GM12874 (cell line): ENCODE measurements at regions not wholly inside any gene's neighbourhood (a gene's known extent, or its start where the extent isn't known, plus 50 kb on each side); places are given as distances from the start of the nearest gene placed in this dataset.

Experiments
- TF ChIP-seq, protein P1 (sequence below): IDR thresholded peaks from 2 replicates; pipeline ENCODE4 v1.5.1; 2011; ENCODE audit warnings: low read depth, mild to moderate bottlenecking, control low read depth, low read length, moderate library complexity; ENCODE audit not compliant: insufficient read depth

DNA sequence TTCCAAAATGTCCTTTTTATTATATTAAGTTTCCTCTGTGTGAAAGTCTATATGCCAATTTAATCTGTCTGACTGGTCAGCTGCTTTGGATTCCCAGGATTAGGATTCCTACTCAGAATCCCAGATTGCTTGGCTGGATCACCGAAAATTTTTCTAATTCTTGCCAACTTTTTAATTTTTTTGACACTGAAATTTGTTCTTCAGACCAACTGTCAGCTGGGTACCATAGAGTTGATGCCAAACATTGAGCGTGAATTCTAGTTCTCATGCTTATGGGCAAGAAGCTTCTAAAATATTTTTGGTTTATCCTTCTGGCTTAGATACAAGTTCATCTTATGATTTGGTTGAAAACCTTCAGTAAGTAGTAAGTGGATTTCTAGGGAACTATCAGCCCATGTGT, 1611.4 kb upstream of the FLRT2 start:
- TF ChIP-seq, protein P1, sequence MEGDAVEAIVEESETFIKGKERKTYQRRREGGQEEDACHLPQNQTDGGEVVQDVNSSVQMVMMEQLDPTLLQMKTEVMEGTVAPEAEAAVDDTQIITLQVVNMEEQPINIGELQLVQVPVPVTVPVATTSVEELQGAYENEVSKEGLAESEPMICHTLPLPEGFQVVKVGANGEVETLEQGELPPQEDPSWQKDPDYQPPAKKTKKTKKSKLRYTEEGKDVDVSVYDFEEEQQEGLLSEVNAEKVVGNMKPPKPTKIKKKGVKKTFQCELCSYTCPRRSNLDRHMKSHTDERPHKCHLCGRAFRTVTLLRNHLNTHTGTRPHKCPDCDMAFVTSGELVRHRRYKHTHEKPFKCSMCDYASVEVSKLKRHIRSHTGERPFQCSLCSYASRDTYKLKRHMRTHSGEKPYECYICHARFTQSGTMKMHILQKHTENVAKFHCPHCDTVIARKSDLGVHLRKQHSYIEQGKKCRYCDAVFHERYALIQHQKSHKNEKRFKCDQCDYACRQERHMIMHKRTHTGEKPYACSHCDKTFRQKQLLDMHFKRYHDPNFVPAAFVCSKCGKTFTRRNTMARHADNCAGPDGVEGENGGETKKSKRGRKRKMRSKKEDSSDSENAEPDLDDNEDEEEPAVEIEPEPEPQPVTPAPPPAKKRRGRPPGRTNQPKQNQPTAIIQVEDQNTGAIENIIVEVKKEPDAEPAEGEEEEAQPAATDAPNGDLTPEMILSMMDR, result no peak

DNA sequence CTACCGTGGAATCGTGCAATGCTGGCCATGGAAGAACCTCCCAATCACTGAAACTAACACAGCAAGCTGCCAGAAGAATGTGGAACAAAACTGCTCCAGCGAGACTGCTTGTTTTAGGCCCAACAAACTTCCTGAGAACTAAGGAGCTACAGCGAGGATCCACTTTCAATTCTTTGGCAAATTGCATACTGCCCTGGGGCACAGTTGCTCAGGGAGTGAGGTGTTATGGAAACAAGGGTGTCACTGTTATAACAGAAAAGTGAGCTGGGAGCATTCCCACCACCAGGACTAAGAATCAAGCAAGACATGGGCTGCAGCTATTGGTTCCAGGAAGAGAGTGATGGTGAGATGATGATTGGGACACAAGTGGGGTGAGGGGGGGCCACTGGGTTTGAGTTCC, 1606.1 kb upstream of the FLRT2 start:
- TF ChIP-seq, protein P1, result no peak

DNA sequence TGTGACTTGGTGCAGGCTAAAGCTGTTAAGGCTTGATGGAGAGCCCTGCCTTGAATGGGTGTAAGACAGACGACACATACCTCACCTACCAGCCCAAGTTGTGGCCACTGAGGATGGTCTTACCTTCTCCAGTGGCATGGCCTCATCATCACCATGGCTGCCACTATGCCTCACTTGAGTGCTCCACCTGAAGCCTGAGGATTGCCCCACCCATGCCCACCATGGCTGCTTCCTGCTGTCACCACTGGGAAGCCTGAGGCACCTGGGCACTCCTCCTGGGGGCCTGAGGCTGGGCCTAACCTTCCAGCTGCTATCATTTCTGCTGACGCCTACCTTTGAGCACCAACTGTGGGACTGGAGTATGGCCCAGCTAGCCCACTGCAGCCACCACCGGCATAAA, 1605.7 kb upstream of the FLRT2 start:
- TF ChIP-seq, protein P1, result no peak

DNA sequence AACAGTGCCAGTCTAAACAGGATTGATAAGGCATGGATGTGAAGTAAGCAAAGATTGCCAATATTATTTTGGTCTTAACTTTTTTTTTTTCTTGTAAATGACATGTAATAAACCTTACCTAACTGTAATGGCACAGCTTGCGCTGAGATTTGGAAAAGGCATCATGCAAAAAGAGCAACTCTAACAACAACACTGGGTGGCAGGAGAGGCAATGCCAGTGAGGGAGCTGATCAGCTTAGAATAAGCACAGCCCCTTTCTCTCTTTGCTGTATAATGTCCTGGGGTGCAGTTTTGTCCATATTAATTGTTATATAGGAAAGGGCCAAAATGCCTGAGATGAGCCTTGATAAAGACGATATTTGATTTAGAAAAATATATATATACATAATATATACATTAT, 1589.7 kb upstream of the FLRT2 start:
- TF ChIP-seq, protein P1, result no peak

DNA sequence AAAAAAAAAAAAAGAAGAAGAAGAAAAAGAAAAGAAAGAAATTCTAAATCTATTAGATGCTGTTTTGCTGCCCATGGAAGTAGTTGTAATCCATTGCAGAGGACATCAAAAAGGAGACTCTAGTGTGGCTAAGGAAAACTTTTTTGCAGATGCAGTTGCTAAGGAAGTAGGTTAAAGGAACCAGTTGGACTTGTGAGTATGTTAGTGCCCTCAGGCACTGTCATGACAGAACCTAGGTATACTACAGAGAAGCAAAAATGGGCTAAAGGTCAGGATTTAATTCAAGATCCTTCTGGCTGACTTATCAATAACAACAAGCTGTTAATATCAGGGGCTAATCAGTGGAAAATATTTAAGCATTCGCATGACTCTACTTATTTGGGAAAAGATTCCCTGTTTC, 1571.6 kb upstream of the FLRT2 start:
- TF ChIP-seq, protein P1, result no peak

DNA sequence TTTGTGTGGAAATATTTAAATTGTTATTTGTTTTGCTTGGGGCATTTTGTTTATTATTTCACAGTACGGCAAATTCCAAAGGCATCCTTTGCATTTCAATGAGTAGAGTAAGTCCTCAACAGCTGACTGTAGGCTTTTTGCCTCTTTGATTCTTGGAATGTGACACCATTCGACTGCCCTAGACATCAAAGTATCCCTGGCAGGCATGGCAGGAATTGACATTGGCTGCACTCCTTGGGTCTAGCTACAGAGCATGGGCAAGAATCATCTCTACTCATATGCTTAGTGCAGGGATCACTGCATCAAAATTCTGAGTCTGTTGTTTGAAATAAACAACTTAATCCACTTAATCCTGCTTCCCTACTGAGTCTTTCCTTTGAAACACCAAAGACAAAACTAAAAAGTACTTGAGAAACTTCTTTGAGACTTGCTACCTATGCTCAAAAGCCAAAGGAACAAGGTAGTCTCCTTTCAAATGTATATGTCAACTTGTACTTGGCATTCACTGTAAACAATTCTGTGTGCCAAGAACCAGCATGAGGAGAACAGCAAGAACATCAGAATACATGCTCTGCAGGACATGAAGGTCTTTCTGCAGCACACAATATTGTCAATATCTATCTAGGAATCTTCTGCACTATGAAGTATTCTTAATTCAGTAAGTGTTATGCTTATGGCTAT, 1569.0 kb upstream of the FLRT2 start:
- TF ChIP-seq, protein P1, result no peak

DNA sequence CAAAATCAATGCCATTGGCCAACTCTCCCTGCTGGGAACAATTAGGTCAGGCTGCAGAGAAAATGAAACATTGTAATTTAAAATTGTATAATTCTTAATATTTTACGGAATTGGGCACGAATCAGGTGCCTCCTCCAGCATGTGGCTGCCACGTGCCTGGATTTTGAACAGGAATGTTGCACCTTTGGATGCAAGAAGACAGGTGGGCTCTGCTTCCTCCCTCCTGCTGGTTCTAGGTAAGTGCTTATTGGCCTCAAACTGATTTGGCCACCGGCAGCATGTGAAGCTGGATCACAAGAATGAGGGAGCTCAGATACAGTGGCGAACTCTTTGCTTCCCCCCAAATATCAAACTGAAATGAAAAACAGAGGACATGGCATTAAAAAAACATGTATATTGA, 1559.9 kb upstream of the FLRT2 start:
- TF ChIP-seq, protein P1, result no peak
